ENCODE measurements at regions not wholly inside any gene's neighbourhood (a gene's known extent, or its start where the extent isn't known, plus 50 kb on each side); places are given as distances from the start of the nearest gene placed in this dataset.

GRCh38 chr6:20334334-20334733, 67.3 kb upstream of the E2F3 start:
- TF ChIP-seq POLR2A (IDR thresholded peaks at IDR 0.05), result no peak
- no peak for TF ChIP-seq CTCF (IDR thresholded peaks at IDR 0.05)
- no peak for TF ChIP-seq EP300 (IDR thresholded peaks at IDR 0.05)
- no peak for TF ChIP-seq POLR2AphosphoS5 (IDR thresholded peaks at IDR 0.05)
